Karpas-422 (cell line): ENCODE measurements at regions not wholly inside any gene's neighbourhood (a gene's known extent, or its start where the extent isn't known, plus 50 kb on each side); places are given as distances from the start of the nearest gene placed in this dataset.
"Not testable (repeated sequence)": the region's sequence is repeated elsewhere in the genome, so short reads cannot be mapped to it uniquely, and the experiment has no call there.

ENCODE experiments used
- DNase-seq: peaks from one replicate; pipeline ENCODE4 v3.0.0-alpha.2; 2015
- H2AFZ ChIP-seq: fragments of 200-600 bp; sonication (generic); 2 replicates; pipeline ENCODE4 v1.6.1; 2014; ENCODE audit warnings: antibody characterized with exemption, low read length, mixed read lengths
- H3K27ac ChIP-seq: fragments of 200-600 bp; sonication (generic); 2 replicates; pipeline ENCODE4 v1.5.1; 2014; ENCODE audit warnings: mild to moderate bottlenecking, low read length, moderate library complexity
- H3K27me3 ChIP-seq: fragments of 200-600 bp; sonication (generic); 2 replicates; pipeline ENCODE4 v1.6.1; 2014; ENCODE audit warnings: low read length, mixed read lengths
- H3K36me3 ChIP-seq: fragments of 200-600 bp; sonication (generic); 2 replicates; pipeline ENCODE4 v1.6.1; 2014; ENCODE audit warnings: low read length, mixed read lengths; ENCODE audit not compliant: insufficient read depth
- H3K4me1 ChIP-seq: fragments of 200-600 bp; sonication (generic); 2 replicates; pipeline ENCODE4 v1.6.1; 2014; ENCODE audit warnings: mild to moderate bottlenecking, low read length, mixed read lengths
- H3K4me2 ChIP-seq: fragments of 200-600 bp; sonication (generic); 2 replicates; pipeline ENCODE4 v1.6.1; 2014; ENCODE audit warnings: low read length, low read depth, mild to moderate bottlenecking; ENCODE audit not compliant: poor library complexity, severe bottlenecking
- H3K4me3 ChIP-seq: fragments of 200-600 bp; sonication (generic); 2 replicates; pipeline ENCODE4 v1.5.1; 2014; ENCODE audit warnings: mild to moderate bottlenecking, antibody characterized with exemption, low read length, mixed read lengths
- H3K79me2 ChIP-seq: fragments of 200-600 bp; sonication (generic); 2 replicates; pipeline ENCODE4 v1.6.1; 2014; ENCODE audit warnings: mild to moderate bottlenecking, low read length, mixed read lengths
- H3K9ac ChIP-seq: fragments of 200-600 bp; sonication (generic); 2 replicates; pipeline ENCODE4 v1.6.0; 2014; ENCODE audit warnings: low read length
- H3K9me2 ChIP-seq: fragments of 200-600 bp; sonication (generic), shearing (Covaris generic); replicated peaks from 2 replicates; pipeline ENCODE4 v1.6.0; 2014; ENCODE audit warnings: mild to moderate bottlenecking, low read length, moderate library complexity; ENCODE audit not compliant: insufficient read depth
- H3K9me3 ChIP-seq: fragments of 300-700, 200-600 bp; sonication (generic); 2 replicates; pipeline ENCODE4 v1.6.1; 2014; ENCODE audit warnings: low read length, mixed read lengths
- H4K20me1 ChIP-seq: fragments of 200-600 bp; sonication (generic); 2 replicates; pipeline ENCODE4 v1.6.1; 2014; ENCODE audit warnings: mild to moderate bottlenecking, antibody characterized with exemption, low read length, low read depth; ENCODE audit not compliant: insufficient read depth

- DNase-seq: no peak
- no peak overlapping the region for H3K4me3 ChIP-seq
- no peaks in the 10 kb centered on the region for H4K20me1 ChIP-seq
- H2AFZ ChIP-seq: no peak overlapping the region
- no peaks in the 10 kb centered on the region for H3K9me3 ChIP-seq
- H3K27ac ChIP-seq: no peak overlapping the region
- no peaks in the 10 kb centered on the region for H3K27me3 ChIP-seq
- no peaks in the 10 kb centered on the region for H3K9me2 ChIP-seq
- no peak overlapping the region for H3K9ac ChIP-seq
- no peak overlapping the region for H3K4me2 ChIP-seq
- no peaks in the 10 kb centered on the region for H3K36me3 ChIP-seq
- H3K79me2 ChIP-seq: no peaks in the 10 kb centered on the region
- H3K4me1 ChIP-seq: no peaks in the 10 kb centered on the region
Observed at GRCh38 chr17:51421525-51421924, 161.2 kb downstream of the UTP18 start.

GRCh38 chr17:51422634-51423033 lies 162.3 kb downstream of the UTP18 start:
- Histone ChIP-seq H3K36me3 (no peaks in the 10 kb centered on the region), H3K9me3 (no peaks in the 10 kb centered on the region), H3K4me3 (no peak overlapping the region), H3K9me2 (no peaks in the 10 kb centered on the region), H3K27me3 (no peaks in the 10 kb centered on the region), H3K4me1 (no peaks in the 10 kb centered on the region), H3K4me2 (no peak overlapping the region), H2AFZ (no peak overlapping the region), H3K9ac (no peak overlapping the region), H4K20me1 (no peaks in the 10 kb centered on the region), H3K27ac (no peak overlapping the region), H3K79me2 (no peaks in the 10 kb centered on the region)
- DNase-seq: no peak

- Histone ChIP-seq H3K27me3 (no peaks in the 10 kb centered on the region), H3K27ac (no peak overlapping the region), H3K4me1 (no peaks in the 10 kb centered on the region), H3K9ac (no peak overlapping the region), H4K20me1 (no peaks in the 10 kb centered on the region), H3K79me2 (no peaks in the 10 kb centered on the region), H3K4me3 (no peak overlapping the region), H3K9me2 (no peaks in the 10 kb centered on the region), H3K9me3 (no peaks in the 10 kb centered on the region), H3K36me3 (no peaks in the 10 kb centered on the region), H2AFZ (no peak overlapping the region), H3K4me2 (no peak overlapping the region)
- no peak for DNase-seq
Observed at GRCh38 chr17:51423421-51424160, 163.2 kb downstream of the UTP18 start.

GRCh38 chr17:51425773-51426172 lies 165.4 kb downstream of the UTP18 start:
- Histone ChIP-seq H4K20me1 (no peaks in the 10 kb centered on the region), H3K36me3 (no peaks in the 10 kb centered on the region), H2AFZ (no peak overlapping the region), H3K4me3 (no peak overlapping the region), H3K27ac (no peak overlapping the region), H3K9ac (no peak overlapping the region), H3K4me2 (no peak overlapping the region), H3K9me2 (no peaks in the 10 kb centered on the region), H3K9me3 (no peaks in the 10 kb centered on the region), H3K4me1 (no peaks in the 10 kb centered on the region), H3K27me3 (no peaks in the 10 kb centered on the region), H3K79me2 (no peaks in the 10 kb centered on the region)
- DNase-seq: no peak

- Histone ChIP-seq H3K4me2 (no peak overlapping the region), H2AFZ (no peak overlapping the region), H3K9me3 (no peaks in the 10 kb centered on the region), H3K4me1 (no peaks in the 10 kb centered on the region), H3K9me2 (no peaks in the 10 kb centered on the region), H3K27me3 (no peaks in the 10 kb centered on the region), H3K9ac (no peak overlapping the region), H4K20me1 (no peaks in the 10 kb centered on the region), H3K4me3 (no peak overlapping the region), H3K36me3 (no peaks in the 10 kb centered on the region), H3K27ac (no peak overlapping the region), H3K79me2 (no peaks in the 10 kb centered on the region)
- DNase-seq: no peak
Observed at GRCh38 chr17:51427323-51427811, 167.0 kb downstream of the UTP18 start.

GRCh38 chr17:51427856-51428255 lies 167.5 kb downstream of the UTP18 start:
- H3K4me3 ChIP-seq: no peak overlapping the region
- no peaks in the 10 kb centered on the region for H4K20me1 ChIP-seq
- no peaks in the 10 kb centered on the region for H3K9me3 ChIP-seq
- no peak for DNase-seq
- H3K4me1 ChIP-seq: no peaks in the 10 kb centered on the region
- H2AFZ ChIP-seq: no peak overlapping the region
- no peaks in the 10 kb centered on the region for H3K79me2 ChIP-seq
- no peak overlapping the region for H3K27ac ChIP-seq
- no peak overlapping the region for H3K4me2 ChIP-seq
- H3K9me2 ChIP-seq: no peaks in the 10 kb centered on the region
- no peak overlapping the region for H3K9ac ChIP-seq
- H3K36me3 ChIP-seq: no peaks in the 10 kb centered on the region
- H3K27me3 ChIP-seq: no peaks in the 10 kb centered on the region

GRCh38 chr17:51428668-51429495 lies 168.5 kb downstream of the UTP18 start:
- Histone ChIP-seq H3K9me3 (no peaks in the 10 kb centered on the region), H3K4me3 (no peak overlapping the region), H3K9me2 (no peaks in the 10 kb centered on the region), H2AFZ (no peak overlapping the region), H3K79me2 (no peaks in the 10 kb centered on the region), H3K4me2 (no peak overlapping the region), H3K36me3 (no peaks in the 10 kb centered on the region), H3K4me1 (no peaks in the 10 kb centered on the region), H3K9ac (no peak overlapping the region), H3K27ac (no peak overlapping the region), H3K27me3 (no peaks in the 10 kb centered on the region), H4K20me1 (no peaks in the 10 kb centered on the region)
- DNase-seq: no peak

GRCh38 chr17:51429938-51430337 lies 169.6 kb downstream of the UTP18 start:
- H3K27me3 ChIP-seq, H2AFZ ChIP-seq, H3K27ac ChIP-seq, H4K20me1 ChIP-seq, H3K36me3 ChIP-seq, H3K9me3 ChIP-seq, H3K79me2 ChIP-seq, H3K4me3 ChIP-seq, H3K4me2 ChIP-seq, H3K4me1 ChIP-seq, DNase-seq, H3K9me2 ChIP-seq, H3K9ac ChIP-seq: not testable (repeated sequence)
